Inferior parietal cortex (tissue), 1 donor: ENCODE measurements at regions not wholly inside any gene's neighbourhood (a gene's known extent, or its start where the extent isn't known, plus 50 kb on each side); places are given as distances from the start of the nearest gene placed in this dataset.

Experiments used
- DNase-seq: peaks from one replicate; pipeline ENCODE4 v3.0.0-alpha.2; 2016; ENCODE audit errors: extremely low spot score

- DNase-seq, result no peak
Observed at GRCh38 chr5:52497133-52497693, 290.5 kb upstream of the ITGA1 start.

GRCh38 chr5:52498607-52499006, 289.1 kb upstream of the ITGA1 start:
- DNase-seq, result no peak

- DNase-seq, result no peak
Observed at GRCh38 chr5:52502460-52502999, 285.2 kb upstream of the ITGA1 start.

GRCh38 chr5:52504584-52505240, 283.0 kb upstream of the ITGA1 start:
- DNase-seq, result no peak

GRCh38 chr5:52517667-52518066, 270.0 kb upstream of the ITGA1 start:
- DNase-seq, result no peak

GRCh38 chr5:52520171-52520570, 267.5 kb upstream of the ITGA1 start:
- no peak for DNase-seq

- DNase-seq, result no peak
Observed at GRCh38 chr5:52521236-52521635, 266.5 kb upstream of the ITGA1 start.

- no peak for DNase-seq
Observed at GRCh38 chr5:52523701-52524100, 264.0 kb upstream of the ITGA1 start.

- DNase-seq, result no peak
Observed at GRCh38 chr5:52531105-52531504, 256.6 kb upstream of the ITGA1 start.

- DNase-seq, result no peak
Observed at GRCh38 chr5:52543594-52543993, 244.1 kb upstream of the ITGA1 start.

GRCh38 chr5:52544738-52545137, 243.0 kb upstream of the ITGA1 start:
- no peak for DNase-seq

GRCh38 chr5:52554293-52554692, 233.4 kb upstream of the ITGA1 start:
- no peak for DNase-seq

GRCh38 chr5:52560366-52560765, 227.3 kb upstream of the ITGA1 start:
- DNase-seq, result peak; percentile 24

GRCh38 chr5:52562473-52562872, 225.2 kb upstream of the ITGA1 start:
- DNase-seq, result no peak

- DNase-seq, result no peak
Observed at GRCh38 chr5:52564587-52564986, 223.1 kb upstream of the ITGA1 start.

GRCh38 chr5:52577546-52577945, 210.2 kb upstream of the ITGA1 start:
- DNase-seq, result no peak

- no peak for DNase-seq
Observed at GRCh38 chr5:52579391-52579790, 208.3 kb upstream of the ITGA1 start.

- no peak for DNase-seq
Observed at GRCh38 chr5:52580921-52581320, 206.8 kb upstream of the ITGA1 start.

- DNase-seq, result no peak
Observed at GRCh38 chr5:52582313-52582712, 205.4 kb upstream of the ITGA1 start.

- DNase-seq, result no peak
Observed at GRCh38 chr5:52587131-52587530, 200.6 kb upstream of the ITGA1 start.

GRCh38 chr5:52597625-52598024, 190.1 kb upstream of the ITGA1 start:
- no peak for DNase-seq

- no peak for DNase-seq
Observed at GRCh38 chr5:52598968-52599367, 188.7 kb upstream of the ITGA1 start.

GRCh38 chr5:52603778-52604554, 183.8 kb upstream of the ITGA1 start:
- DNase-seq, result no peak
